ENCODE measurements at regions not wholly inside any gene's neighbourhood (a gene's known extent, or its start where the extent isn't known, plus 50 kb on each side); places are given as distances from the start of the nearest gene placed in this dataset.

DNA sequence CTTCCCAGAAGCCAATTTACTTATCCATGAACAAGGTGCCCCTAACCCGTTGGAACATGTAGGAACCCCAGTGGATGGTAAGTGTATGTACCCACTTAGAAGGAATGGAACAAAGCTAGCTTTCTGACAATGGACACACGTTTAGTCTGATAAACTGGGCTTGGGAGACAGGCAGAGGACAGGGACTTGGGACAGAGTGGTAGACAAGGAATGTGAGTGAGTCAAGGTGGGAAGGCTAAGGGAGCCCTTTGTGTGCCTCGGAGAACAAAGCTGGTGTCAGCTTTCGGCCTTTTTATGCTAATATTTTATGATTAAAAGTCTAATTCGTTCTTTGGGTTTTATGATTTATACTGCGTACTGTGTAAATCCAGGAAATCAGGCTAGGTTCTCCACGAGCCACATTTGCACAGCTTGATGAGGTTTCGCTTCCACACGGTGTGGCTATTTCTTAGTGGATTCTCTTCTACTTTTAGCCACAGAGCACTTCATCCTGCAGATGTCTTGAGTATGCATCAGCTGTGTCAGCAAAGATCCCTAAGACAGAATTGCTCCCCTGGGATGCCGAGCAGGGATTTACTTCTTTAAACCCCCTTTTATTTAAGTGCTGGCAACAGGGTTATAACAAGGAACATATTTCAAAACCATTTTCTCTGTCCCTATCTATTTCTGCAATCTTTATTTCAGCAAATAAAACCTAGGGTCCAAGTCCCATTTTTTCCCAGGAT is 258.5 kb downstream of the DLEU7 start:
- TF ChIP-seq, protein P1, sequence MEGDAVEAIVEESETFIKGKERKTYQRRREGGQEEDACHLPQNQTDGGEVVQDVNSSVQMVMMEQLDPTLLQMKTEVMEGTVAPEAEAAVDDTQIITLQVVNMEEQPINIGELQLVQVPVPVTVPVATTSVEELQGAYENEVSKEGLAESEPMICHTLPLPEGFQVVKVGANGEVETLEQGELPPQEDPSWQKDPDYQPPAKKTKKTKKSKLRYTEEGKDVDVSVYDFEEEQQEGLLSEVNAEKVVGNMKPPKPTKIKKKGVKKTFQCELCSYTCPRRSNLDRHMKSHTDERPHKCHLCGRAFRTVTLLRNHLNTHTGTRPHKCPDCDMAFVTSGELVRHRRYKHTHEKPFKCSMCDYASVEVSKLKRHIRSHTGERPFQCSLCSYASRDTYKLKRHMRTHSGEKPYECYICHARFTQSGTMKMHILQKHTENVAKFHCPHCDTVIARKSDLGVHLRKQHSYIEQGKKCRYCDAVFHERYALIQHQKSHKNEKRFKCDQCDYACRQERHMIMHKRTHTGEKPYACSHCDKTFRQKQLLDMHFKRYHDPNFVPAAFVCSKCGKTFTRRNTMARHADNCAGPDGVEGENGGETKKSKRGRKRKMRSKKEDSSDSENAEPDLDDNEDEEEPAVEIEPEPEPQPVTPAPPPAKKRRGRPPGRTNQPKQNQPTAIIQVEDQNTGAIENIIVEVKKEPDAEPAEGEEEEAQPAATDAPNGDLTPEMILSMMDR (IDR thresholded peaks at IDR 0.05; ENCODE audit: borderline replicate concordance, extremely low read depth, low read length, poor library complexity, severe bottlenecking) = no peak
- TF ChIP-seq EZH2 (IDR thresholded peaks at IDR 0.05; ENCODE audit: borderline replicate concordance, low read depth, low read length, severe bottlenecking) = no peak
